Activated naive CD4-positive, alpha-beta T cell treated with anti-CD3 and anti-CD28 coated beads, Interleukin-2, amount 50 U/mL, for 24 hours (primary cell): ENCODE measurements at regions not wholly inside any gene's neighbourhood (a gene's known extent, or its start where the extent isn't known, plus 50 kb on each side); places are given as distances from the start of the nearest gene placed in this dataset.

Experiments
- H3K27ac Mint-ChIP-seq: one replicate; pipeline ENCODE4 v1.8.0; 2021; ENCODE audit warnings: mild to moderate bottlenecking, mixed read lengths
- H3K27me3 Mint-ChIP-seq: one replicate; pipeline ENCODE4 v1.8.0; 2021; ENCODE audit warnings: mixed read lengths
- H3K36me3 Mint-ChIP-seq: one replicate; pipeline ENCODE4 v1.8.0; 2021; ENCODE audit warnings: mixed read lengths
- H3K4me1 Mint-ChIP-seq: one replicate; pipeline ENCODE4 v1.8.0; 2021; ENCODE audit warnings: mixed read lengths
- H3K4me3 Mint-ChIP-seq: one replicate; pipeline ENCODE4 v1.8.0; 2021; ENCODE audit warnings: mild to moderate bottlenecking, mixed read lengths
- H3K9me3 Mint-ChIP-seq: one replicate; pipeline ENCODE4 v1.8.0; 2021; ENCODE audit warnings: mixed read lengths

- H3K27ac Mint-ChIP-seq, result no peak overlapping the region
- no peaks in the 10 kb centered on the region for H3K9me3 Mint-ChIP-seq
- no peaks in the 10 kb centered on the region for H3K36me3 Mint-ChIP-seq
- peaks cover 6% of the 10 kb centered on the region for H3K27me3 Mint-ChIP-seq
- no peak overlapping the region for H3K4me3 Mint-ChIP-seq
- no peaks in the 10 kb centered on the region for H3K4me1 Mint-ChIP-seq
Observed at GRCh38 chr9:87139099-87139730, 191.9 kb upstream of the GAS1 start.

- Mint-ChIP-seq H3K9me3 (no peaks in the 10 kb centered on the region), H3K27ac (no peak overlapping the region), H3K4me3 (no peak overlapping the region), H3K36me3 (peaks cover 2% of the 10 kb centered on the region), H3K27me3 (peaks cover 10% of the 10 kb centered on the region), H3K4me1 (no peaks in the 10 kb centered on the region)
Observed at GRCh38 chr9:87140142-87140541, 192.8 kb upstream of the GAS1 start.

GRCh38 chr9:87140605-87141109 is 193.4 kb upstream of the GAS1 start:
- Mint-ChIP-seq H3K27ac (no peak overlapping the region), H3K4me3 (no peak overlapping the region), H3K36me3 (peaks cover 2% of the 10 kb centered on the region), H3K27me3 (peaks cover 14% of the 10 kb centered on the region), H3K4me1 (no peaks in the 10 kb centered on the region), H3K9me3 (no peaks in the 10 kb centered on the region)

- H3K36me3 Mint-ChIP-seq, result peaks cover 2% of the 10 kb centered on the region
- no peak overlapping the region for H3K4me3 Mint-ChIP-seq
- no peak overlapping the region for H3K27ac Mint-ChIP-seq
- peaks cover 17% of the 10 kb centered on the region for H3K27me3 Mint-ChIP-seq
- H3K4me1 Mint-ChIP-seq, result no peaks in the 10 kb centered on the region
- no peaks in the 10 kb centered on the region for H3K9me3 Mint-ChIP-seq
Observed at GRCh38 chr9:87141124-87141523, 193.8 kb upstream of the GAS1 start.

GRCh38 chr9:87146933-87147332 is 199.6 kb upstream of the GAS1 start:
- H3K27me3 Mint-ChIP-seq, result peaks cover 44% of the 10 kb centered on the region
- peaks cover 2% of the 10 kb centered on the region for H3K36me3 Mint-ChIP-seq
- no peak overlapping the region for H3K4me3 Mint-ChIP-seq
- H3K27ac Mint-ChIP-seq, result no peak overlapping the region
- peaks cover 4% of the 10 kb centered on the region for H3K4me1 Mint-ChIP-seq
- peaks cover 5% of the 10 kb centered on the region for H3K9me3 Mint-ChIP-seq

- Mint-ChIP-seq H3K4me1 (peaks cover 4% of the 10 kb centered on the region), H3K27ac (no peak overlapping the region), H3K36me3 (peaks cover 2% of the 10 kb centered on the region), H3K9me3 (peaks cover 5% of the 10 kb centered on the region), H3K4me3 (no peak overlapping the region), H3K27me3 (peaks cover 43% of the 10 kb centered on the region)
Observed at GRCh38 chr9:87147839-87148238, 200.5 kb upstream of the GAS1 start.

- peaks cover 43% of the 10 kb centered on the region for H3K27me3 Mint-ChIP-seq
- H3K27ac Mint-ChIP-seq, result no peak overlapping the region
- peaks cover 4% of the 10 kb centered on the region for H3K4me1 Mint-ChIP-seq
- peak overlapping the region; percentile 63 for H3K4me3 Mint-ChIP-seq
- peaks cover 2% of the 10 kb centered on the region for H3K36me3 Mint-ChIP-seq
- peaks cover 5% of the 10 kb centered on the region for H3K9me3 Mint-ChIP-seq
Observed at GRCh38 chr9:87148331-87149104, 201.2 kb upstream of the GAS1 start.

GRCh38 chr9:87149799-87150198 is 202.5 kb upstream of the GAS1 start:
- peaks cover 36% of the 10 kb centered on the region for H3K27me3 Mint-ChIP-seq
- no peaks in the 10 kb centered on the region for H3K36me3 Mint-ChIP-seq
- H3K27ac Mint-ChIP-seq, result no peak overlapping the region
- H3K4me3 Mint-ChIP-seq, result no peak overlapping the region
- peaks cover 5% of the 10 kb centered on the region for H3K9me3 Mint-ChIP-seq
- H3K4me1 Mint-ChIP-seq, result peaks cover 4% of the 10 kb centered on the region

GRCh38 chr9:87152256-87152655 is 204.9 kb upstream of the GAS1 start:
- H3K27ac Mint-ChIP-seq, result no peak overlapping the region
- H3K27me3 Mint-ChIP-seq, result peaks cover 27% of the 10 kb centered on the region
- no peaks in the 10 kb centered on the region for H3K36me3 Mint-ChIP-seq
- no peak overlapping the region for H3K4me3 Mint-ChIP-seq
- H3K4me1 Mint-ChIP-seq, result peaks cover 4% of the 10 kb centered on the region
- peaks cover under 1% of the 10 kb centered on the region for H3K9me3 Mint-ChIP-seq

- no peaks in the 10 kb centered on the region for H3K4me1 Mint-ChIP-seq
- no peaks in the 10 kb centered on the region for H3K36me3 Mint-ChIP-seq
- no peak overlapping the region for H3K27ac Mint-ChIP-seq
- H3K4me3 Mint-ChIP-seq, result no peak overlapping the region
- no peaks in the 10 kb centered on the region for H3K9me3 Mint-ChIP-seq
- peaks cover 5% of the 10 kb centered on the region for H3K27me3 Mint-ChIP-seq
Observed at GRCh38 chr9:87156247-87156646, 208.9 kb upstream of the GAS1 start.

- H3K27ac Mint-ChIP-seq, result no peak overlapping the region
- H3K9me3 Mint-ChIP-seq, result no peaks in the 10 kb centered on the region
- no peaks in the 10 kb centered on the region for H3K4me1 Mint-ChIP-seq
- H3K27me3 Mint-ChIP-seq, result peaks cover 2% of the 10 kb centered on the region
- H3K36me3 Mint-ChIP-seq, result no peaks in the 10 kb centered on the region
- no peak overlapping the region for H3K4me3 Mint-ChIP-seq
Observed at GRCh38 chr9:87157366-87158031, 210.2 kb upstream of the GAS1 start.

GRCh38 chr9:87158765-87159164 is 211.5 kb upstream of the GAS1 start:
- H3K4me3 Mint-ChIP-seq, result no peak overlapping the region
- H3K9me3 Mint-ChIP-seq, result no peaks in the 10 kb centered on the region
- H3K27me3 Mint-ChIP-seq, result peaks cover 2% of the 10 kb centered on the region
- no peaks in the 10 kb centered on the region for H3K4me1 Mint-ChIP-seq
- H3K36me3 Mint-ChIP-seq, result no peaks in the 10 kb centered on the region
- H3K27ac Mint-ChIP-seq, result no peak overlapping the region

GRCh38 chr9:87160148-87161102 is 213.1 kb upstream of the GAS1 start:
- H3K4me3 Mint-ChIP-seq, result no peak overlapping the region
- peaks cover 6% of the 10 kb centered on the region for H3K27me3 Mint-ChIP-seq
- H3K9me3 Mint-ChIP-seq, result no peaks in the 10 kb centered on the region
- no peak overlapping the region for H3K27ac Mint-ChIP-seq
- no peaks in the 10 kb centered on the region for H3K36me3 Mint-ChIP-seq
- no peaks in the 10 kb centered on the region for H3K4me1 Mint-ChIP-seq

- Mint-ChIP-seq H3K4me1 (no peaks in the 10 kb centered on the region), H3K27me3 (peaks cover 7% of the 10 kb centered on the region), H3K9me3 (no peaks in the 10 kb centered on the region), H3K4me3 (no peak overlapping the region), H3K36me3 (no peaks in the 10 kb centered on the region), H3K27ac (no peak overlapping the region)
Observed at GRCh38 chr9:87167161-87167560, 219.9 kb upstream of the GAS1 start.

- Mint-ChIP-seq H3K4me1 (no peaks in the 10 kb centered on the region), H3K36me3 (no peaks in the 10 kb centered on the region), H3K27ac (no peak overlapping the region), H3K4me3 (no peak overlapping the region), H3K9me3 (no peaks in the 10 kb centered on the region), H3K27me3 (peaks cover 8% of the 10 kb centered on the region)
Observed at GRCh38 chr9:87167582-87167981, 220.3 kb upstream of the GAS1 start.
